HG03378 (cell line): ENCODE measurements at regions not wholly inside any gene's neighbourhood (a gene's known extent, or its start where the extent isn't known, plus 50 kb on each side); places are given as distances from the start of the nearest gene placed in this dataset.
"Not testable (repeated sequence)": the region's sequence is repeated elsewhere in the genome, so short reads cannot be mapped to it uniquely, and the experiment has no call there.

ENCODE experiments used
- ATAC-seq: cut with Tn5 transposase; IDR thresholded peaks from one replicate; pipeline ENCODE4 v1.9.1; 2021; ENCODE audit warnings: mild to moderate bottlenecking, moderate library complexity; ENCODE audit not compliant: unreplicated experiment

DNA sequence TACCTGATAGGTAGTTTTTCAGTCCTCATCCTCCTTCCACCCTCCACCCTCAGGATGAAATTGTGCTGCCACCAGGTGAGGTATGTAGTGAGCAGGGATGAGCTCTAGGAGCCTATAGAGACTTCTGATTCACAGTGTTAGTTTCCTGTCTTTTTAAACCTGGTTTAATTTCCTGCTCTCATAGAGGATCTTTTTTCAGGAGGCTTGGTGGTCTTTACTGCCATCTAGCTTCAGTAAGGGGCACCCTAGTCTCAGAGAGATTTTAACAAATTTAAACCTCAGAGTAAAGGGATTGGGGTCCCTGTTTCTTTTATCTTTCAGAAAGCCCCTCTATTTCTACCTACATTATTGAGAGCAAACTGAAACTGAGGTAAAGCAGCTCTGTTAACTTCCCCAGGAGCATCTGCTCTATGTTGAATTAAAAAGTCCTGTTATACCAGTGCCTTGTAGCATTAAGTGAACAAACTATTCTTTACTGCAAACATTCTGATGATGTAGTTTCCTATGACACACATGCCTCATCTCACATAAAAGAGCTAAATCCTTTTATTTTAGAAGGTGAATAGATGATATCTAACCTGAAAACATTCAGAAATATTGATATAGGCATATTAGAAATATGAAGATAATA, 172.2 kb upstream of the DDHD1 start:
- no peak for ATAC-seq

DNA sequence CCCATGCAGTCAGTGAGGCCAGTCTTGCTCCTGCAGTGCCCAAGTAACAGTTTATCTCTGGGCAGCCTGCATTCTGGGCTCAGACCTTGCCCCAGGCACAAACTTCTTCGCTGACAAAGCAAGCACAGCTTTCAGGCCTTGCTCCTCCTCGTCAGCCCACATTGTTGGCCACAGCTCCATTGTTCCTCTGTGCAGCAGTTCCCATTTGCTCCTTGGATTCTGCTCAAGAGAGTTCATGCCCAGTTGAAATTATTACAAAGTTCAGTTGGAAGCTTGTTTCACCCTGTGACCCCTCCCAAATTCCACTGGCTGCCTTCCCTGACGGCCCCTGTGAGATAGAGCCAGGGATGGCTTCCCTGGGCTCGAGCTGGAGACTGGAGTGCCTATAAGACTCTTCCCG, 163.4 kb upstream of the DDHD1 start:
- ATAC-seq: no peak

DNA sequence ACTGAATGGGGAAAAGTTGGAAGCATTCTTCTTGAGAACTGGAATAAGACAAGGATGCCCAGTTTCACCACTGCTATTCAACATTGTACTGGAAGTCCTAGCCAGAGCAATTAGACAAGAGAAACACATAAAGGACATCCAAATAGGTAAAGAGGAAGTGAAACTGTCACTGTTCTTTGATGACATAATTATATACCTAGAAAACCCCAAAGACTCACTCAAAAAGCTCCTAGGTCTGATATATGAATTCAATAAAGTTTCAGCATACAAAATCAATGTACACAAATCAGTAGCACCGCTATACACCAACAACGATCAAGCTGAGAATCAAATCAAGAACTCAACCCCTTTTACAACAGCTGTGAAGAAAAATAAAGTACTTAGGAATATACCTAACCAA, 157.3 kb upstream of the DDHD1 start:
- ATAC-seq: peak; percentile 100

DNA sequence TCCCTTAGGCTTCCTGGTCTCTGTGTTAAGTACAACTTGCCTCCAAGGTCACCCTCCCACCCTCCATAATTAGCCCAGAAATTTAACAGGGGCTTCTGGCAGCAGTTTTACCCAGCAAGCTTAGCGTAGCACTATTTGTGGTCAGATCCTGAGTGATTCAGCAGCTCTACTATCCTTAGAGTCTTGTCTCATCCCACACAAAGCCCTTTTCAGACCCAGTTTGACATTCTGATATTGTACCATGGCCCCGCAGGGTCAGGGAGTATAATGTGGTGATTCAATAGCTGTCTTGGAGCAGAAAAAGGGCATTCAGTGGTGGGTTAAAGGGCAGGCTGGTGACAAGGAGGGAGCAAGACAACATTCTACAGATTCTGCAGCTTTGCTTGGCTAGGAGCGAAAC, 153.8 kb upstream of the DDHD1 start:
- ATAC-seq: no peak

DNA sequence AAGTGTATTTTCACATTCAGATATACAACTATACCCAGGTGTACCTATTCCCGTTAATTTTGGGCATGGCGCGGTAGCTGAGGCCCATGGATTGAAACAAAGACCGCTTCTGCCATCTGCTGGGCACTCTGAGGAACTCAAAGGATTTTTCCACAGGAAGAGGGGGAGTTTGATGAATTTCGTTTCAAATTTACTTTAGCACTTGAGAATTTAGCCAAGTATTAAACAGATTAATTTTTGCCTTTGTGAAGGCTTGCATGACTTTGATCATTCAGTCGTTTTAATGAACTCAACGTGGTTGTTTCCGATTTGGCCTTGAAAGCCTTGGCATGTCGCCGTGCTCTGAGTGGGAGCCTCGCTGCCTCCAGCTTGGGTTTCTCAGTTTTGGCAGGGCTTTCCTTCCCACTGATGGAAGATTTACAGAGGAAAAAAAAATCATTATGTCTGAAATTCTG, 153.2 kb upstream of the DDHD1 start:
- ATAC-seq: no peak

DNA sequence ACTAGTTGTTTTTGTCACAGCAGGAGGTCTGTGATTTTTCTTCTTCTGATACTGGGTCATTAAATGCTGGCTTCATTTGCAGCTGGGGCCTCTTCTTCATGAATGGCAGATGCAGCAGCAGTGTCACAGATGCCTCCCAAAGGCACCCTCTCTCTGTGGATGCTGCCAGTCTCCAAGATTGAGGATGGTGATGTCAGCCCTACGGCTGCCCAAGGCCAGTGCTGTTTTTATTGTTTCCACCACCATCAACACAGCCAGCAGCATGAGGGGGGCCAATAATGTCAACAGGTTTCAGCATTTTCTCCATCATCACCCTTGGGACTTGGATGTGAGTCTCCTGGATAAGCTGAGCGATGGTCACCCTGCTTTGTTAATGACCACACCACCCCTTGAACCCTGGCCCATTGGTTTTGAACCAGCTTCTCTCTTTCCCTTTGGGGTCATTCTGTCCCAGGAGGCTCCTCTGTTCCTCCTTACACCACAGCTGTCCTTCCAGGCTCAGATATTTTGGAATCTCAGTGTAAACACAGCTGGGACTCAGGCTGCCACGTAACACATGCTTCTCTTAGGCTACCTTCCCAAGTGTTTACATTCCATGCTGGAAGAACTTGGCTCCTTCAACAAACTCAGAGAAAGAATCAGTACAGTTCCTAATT, 151.7 kb upstream of the DDHD1 start:
- ATAC-seq: no peak

DNA sequence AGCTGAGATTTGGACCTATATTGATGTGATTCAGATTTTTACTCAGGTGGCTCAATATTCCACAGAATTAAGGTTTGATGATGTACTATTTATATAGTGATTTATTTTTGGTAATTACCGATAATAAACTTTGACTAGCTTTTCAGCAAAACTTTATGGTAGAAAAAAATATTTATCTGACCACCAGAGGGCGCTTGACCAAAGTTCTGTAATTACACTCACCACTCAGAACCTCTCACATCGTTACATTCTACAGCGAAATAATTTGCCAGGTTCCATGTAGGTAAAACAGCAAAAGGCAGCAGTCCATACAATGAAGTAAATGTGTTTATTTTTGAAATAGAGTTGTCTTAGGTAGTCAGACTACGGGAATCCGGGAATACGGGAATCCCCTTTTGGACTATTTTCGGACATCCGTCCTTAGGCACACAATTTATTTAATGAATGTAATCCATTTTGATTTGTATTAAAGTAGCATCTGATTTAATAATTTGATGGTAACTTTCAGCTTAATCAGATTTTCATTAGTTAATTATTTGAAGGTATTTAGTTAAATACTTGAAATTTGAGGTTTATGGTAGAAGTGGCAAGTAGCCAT, 143.0 kb upstream of the DDHD1 start:
- ATAC-seq: no peak

DNA sequence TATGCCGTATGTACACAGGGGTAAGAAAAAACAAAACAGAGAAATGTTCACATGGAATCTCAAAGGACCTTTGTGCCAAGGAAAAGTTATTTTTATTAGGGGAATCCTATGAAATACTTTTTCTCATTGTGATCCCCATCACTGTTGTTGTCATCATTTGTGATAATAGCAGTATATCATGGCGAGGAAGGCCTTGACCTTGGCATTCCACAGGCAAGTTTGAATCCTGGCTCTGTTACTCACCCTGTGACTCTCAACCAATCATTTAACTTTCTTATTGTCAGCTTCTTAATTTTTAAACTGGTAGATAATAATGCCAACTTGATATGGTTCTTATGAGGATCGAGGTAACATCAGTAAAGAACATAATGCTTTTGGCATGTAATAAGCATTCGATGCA, 142.2 kb upstream of the DDHD1 start:
- ATAC-seq: no peak

DNA sequence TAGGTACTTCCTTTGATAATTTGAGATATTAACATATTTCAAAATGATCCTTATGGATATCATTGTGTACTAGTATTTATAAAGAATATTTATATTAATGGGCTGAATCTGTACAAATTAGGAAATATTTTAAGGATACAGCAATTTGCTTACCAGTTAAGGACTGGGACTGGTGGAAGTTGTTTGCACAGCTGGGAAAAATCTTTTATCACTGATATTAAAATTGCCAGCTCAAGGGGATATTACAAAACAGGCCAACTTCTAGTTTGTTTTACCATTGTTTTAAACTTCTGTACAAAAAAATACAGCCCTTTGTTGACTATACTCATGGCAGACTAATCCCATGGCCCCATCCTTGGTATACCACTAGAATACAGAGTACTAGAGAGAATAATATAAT, 133.2 kb upstream of the DDHD1 start:
- ATAC-seq: no peak

DNA sequence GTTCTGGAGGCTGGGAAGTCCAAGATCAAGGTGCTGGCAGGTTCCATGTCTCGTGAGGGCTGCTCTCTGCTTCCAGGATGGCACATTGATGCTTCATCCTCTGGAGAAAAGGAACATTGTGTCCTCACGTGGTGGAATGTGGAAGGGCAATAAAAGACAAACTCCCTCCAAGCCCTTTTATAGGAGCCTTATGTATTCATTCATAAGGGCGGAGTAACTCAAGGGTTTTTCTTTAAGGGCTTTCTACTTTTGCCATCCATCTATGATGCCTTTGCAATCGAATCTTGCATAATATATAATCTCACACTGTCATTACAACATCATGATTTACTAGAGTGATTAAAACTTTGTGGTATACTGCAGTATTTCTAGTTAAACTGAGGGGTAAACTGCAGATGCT, 132.7 kb upstream of the DDHD1 start:
- no peak for ATAC-seq

DNA sequence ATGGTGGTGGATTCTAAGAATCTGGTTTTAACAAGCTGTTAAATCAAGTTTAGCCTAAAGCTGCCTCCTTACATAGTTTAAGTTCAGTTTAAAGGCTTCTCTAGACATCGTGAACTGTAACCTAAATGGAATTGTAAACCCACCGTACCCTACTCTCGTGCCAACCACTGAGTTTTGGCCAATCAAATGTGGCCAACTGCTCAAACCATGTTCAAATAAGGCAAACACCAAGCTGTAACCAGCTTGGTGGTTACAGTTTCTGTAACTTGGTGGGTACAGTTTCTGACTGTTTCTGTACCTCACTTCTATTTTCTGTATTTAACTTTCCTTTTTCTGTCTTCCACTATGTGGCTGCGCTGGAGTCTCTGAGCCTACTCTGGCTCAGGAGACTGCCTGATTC, 131.9 kb upstream of the DDHD1 start:
- no peak for ATAC-seq

DNA sequence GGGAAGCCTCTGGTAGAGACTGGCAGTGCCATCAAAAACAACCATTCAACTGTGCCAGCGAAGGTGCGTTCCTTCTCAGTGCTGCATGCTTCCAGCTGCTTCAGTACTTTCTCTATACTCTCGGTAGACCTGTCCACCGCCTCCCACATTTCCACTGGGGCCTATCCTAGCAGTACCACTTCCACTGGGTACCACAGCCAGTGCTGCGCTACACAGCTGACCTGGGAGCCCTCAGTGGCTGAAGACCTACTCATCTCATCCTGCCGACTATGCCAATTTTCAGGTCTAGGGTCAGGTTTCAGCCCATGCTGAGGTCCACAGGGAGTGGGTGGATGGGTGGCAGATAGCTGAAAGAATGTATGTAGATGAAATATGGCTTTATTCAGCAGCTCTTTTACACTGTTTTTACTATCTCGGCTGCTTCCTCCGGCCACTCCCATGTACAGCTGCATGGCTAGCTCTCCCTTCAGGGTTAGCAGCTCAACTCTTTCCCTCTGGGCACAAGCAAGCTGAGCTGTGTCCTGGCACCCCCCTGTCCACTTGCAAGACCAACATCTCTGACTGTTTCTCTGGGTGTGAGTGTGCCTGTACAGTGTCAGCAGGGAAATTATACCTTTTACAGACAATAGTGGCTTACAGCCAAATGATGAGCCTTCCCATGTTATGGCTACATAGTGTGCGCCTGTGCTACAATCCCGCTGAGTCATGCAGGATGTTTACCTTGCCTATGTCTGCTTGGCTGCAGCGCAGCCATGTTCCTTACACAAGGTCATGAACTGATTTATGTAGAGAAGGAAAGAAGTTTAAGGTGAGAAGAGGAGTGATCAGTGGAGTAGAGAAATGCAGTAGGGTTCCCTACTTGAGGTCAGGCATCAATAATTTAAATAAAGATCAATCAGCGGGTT, 125.7 kb upstream of the DDHD1 start:
- no peak for ATAC-seq

DNA sequence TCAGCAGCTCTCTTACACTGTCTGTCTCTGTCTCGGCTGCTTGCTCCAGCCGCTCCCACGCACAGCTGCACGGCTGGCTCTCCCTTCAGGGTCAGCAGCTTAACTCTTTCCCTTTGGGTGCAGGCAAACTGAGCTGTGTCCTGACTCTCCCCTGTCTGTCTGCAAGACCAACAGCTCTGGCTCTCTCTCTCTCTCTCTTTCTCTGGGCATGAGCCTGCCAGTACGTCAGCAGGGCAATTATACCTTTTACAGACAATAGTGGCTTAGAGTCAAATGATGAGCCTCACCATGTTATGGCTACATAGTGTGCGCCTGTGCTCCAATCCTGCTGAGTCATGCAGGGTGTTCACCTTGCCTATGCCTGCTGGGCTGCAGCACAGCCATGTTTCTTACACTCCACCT, 120.5 kb upstream of the DDHD1 start:
- ATAC-seq: no peak

DNA sequence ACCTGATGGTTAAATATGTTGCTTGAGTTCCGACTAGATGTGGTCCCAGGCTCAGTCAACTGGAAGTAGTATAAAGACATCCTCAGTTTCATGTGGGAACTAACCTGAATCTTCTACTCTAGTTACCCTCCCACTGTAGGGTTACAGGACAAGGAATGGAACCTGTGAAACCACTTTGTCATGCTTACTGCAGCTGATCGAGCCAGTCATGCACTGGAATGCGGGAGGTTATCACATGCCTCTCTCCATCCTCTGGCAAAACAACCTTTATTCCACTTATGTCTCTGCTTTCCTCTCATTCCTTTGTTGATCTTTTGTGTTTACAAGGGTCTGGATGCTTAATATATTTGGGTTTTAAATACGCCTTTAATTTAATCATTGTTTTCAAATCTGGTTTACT, 111.9 kb upstream of the DDHD1 start:
- no peak for ATAC-seq

DNA sequence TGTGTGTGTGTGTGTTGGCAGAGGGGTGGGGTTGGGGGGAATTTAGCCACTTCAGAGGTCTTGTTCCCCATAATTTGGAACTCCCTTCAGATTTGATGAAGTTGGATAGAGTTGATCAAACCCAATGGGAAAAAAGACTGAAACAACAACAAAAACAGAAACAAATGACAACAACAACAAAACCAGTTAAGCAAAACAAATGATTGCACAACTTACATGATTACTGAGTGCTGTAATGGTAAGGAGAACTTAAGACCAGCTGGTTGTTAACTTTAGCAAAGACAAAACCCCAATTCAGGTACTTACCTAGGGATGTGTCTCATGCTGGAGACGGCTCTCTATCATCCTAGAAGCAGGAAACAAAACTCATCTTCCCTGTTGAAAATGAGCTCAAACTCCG, 107.8 kb upstream of the DDHD1 start:
- no peak for ATAC-seq

DNA sequence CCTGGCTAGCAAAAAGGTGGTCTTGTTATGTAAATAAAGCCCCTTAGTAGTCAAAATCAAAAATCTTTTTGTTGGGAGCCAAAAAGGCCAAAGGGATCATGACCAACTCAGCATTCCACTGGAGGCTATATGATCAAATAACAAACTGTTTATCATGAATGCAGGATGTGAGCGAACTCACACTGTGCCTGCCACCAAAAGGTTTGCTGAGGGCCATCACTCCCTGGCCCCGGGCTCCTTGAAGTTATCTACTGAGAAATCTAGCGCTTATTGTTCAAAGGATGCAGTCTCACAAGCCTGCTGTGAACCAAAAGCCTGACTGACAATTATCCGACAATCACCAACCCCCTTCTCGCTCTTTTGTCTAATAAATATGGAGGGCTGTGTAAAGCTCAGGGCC, 107.2 kb upstream of the DDHD1 start:
- ATAC-seq: no peak

DNA sequence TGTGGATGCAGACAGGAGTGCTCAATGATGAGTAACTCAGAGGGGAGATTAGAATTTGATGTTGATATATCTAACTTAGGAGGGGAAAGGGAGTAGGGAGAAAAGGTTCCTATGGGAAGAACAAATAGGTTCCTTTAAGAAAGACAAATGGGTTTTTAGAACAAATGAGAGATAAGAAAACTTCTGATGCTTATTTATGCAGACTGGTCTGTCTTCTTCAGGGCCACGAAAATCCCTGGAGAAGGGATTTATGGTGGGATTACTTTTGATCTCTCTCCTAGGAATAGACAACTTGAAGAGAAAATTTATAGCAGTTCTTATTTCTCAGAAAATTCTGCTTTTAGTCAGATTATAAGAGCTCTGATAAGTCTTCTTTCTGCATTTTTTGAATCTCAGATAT, 99.0 kb upstream of the DDHD1 start:
- ATAC-seq: no peak

DNA sequence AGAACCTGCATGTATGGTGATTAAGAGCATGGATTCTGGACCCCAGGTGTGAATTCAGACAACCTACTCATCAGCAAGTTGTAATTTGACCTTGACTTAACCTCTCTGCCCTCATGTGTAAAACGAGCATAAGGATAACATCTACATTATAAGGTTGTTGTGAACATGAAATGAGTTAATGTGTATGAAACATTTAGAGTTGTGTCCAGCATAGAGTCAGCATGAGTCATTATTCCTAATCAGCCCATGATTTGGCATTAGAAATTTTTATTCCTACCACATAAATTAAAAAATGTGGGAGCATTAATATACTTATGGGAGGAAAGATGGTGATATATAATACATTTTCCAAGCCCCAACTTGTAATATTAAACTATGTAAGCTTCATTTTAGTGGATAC, 95.9 kb upstream of the DDHD1 start:
- ATAC-seq: no peak

DNA sequence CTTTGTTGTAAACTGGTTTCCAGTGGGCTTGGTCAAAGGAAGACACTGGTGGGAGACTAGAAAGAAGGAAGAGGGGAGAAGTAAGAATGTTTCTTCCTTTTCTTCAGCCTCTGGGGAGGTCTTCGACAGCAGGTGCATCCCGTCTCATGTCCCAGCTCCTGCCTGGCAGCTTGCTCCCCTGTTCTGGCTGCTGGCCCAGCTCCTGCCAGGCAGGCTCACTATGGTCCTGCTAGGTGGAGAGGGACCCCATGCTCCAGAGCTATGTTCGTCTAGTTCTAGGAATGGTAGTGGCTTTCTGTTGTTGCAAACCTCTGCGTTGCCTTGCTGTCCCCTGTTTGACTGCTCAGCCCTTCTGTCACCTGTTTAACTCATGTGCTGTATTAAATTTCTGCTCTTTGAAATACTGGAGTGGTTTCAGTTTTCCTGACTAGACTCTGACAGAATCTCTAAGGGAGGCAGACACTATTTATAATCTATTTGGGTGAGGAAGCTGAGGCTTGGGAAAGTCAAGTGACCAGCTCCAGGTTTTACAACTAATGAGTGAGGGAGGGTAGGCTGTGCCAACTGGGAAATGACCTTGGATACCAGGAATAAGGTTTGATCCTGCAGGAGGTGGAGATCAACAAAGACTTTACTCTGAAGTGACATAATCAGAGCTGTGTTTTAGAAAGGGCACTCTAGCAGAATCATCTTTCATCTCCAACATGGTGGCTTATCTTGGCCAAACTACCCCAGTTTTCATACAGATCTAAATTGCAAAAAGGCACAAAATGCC, 94.7 kb upstream of the DDHD1 start:
- ATAC-seq: no peak

DNA sequence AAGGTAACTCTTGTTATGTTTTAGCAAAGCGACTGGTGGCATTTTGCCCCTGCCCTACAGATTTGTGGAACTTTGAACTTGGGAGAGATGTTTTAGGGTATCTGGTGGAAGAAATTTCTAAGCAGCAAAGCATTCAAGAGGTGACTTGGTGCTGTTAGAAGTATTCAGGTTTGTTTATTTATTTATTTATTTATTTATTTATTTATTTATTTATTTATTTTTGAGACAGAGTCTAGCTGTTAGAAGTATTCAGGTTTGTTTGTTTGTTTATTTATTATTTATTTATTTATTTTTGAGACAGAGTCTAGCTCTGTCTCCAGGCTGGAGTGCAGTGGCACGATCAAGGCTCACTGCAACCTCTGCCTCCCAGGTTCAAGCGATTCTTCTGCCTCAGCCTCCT, 89.8 kb upstream of the DDHD1 start:
- ATAC-seq: not testable (repeated sequence)

DNA sequence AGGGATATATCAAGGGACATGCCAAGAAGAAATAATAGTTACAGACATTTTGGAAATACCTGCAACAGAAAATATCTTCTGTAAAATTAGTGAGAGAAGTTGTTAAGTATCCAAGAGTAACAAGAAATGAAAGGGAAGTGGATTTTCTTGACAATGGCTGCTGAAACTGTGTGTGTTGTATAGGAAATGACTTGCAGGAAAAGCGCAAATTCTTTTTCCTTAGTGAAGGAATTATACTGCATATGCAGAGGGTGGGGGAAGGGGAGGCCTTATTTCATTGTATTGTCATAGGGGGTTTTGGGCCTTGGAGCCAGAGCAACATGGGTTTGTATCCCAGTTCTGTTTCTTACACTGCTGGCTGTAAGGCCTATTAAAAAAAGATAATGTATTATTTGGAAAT, 84.4 kb upstream of the DDHD1 start:
- ATAC-seq: no peak
